NCI-H1048 (cell line): ENCODE measurements at regions not wholly inside any gene's neighbourhood (a gene's known extent, or its start where the extent isn't known, plus 50 kb on each side); places are given as distances from the start of the nearest gene placed in this dataset.

Experiments
- DNase-seq: peaks from one replicate; lab custom pipeline; 2025; lab: John Stamatoyannopoulos, UW

DNA sequence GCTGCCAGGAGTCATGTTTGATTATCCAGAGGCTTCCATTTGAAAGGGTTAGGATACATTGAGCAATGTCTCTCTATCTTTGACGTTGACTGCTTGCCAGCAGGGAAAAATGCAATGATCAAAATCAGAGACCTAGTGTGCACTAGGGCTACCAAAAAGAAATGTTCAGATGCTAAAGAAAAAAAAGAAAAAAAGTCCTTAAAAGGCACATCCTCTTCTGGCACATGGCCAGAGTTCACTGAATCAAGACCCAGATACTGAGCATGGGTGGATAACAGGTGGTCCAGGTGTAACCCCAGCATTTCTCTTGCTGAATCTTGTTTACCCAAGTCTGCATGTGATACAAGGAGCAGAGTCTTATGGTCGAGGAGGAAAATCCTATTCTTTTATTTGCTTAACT lies 899.3 kb downstream of the SORCS3 start:
- no peak for DNase-seq

GRCh38 chr10:105538874-105539273 lies 897.8 kb downstream of the SORCS3 start:
- no peak for DNase-seq

DNA sequence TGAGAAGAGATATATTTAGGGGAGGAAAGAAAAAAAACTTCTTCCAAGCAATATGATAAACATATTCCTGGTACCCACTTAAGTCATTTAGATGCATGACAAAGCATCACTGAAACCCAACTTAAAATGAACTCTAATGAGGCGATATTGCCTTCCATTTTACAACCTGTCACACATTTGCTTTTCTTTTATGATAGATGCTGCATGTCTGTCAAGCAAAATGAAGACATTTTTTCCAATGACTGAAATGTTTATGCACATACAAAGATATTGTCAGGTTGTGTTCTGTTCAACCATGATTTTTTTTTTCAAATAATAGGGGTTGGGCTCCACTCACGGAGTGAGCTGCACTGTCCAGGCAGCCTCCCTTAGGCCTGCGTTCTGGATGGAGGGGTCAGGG lies 894.4 kb downstream of the SORCS3 start:
- no peak for DNase-seq

- DNase-seq: no peak
Measured at GRCh38 chr10:105534086-105534485, 893.0 kb downstream of the SORCS3 start.

DNA sequence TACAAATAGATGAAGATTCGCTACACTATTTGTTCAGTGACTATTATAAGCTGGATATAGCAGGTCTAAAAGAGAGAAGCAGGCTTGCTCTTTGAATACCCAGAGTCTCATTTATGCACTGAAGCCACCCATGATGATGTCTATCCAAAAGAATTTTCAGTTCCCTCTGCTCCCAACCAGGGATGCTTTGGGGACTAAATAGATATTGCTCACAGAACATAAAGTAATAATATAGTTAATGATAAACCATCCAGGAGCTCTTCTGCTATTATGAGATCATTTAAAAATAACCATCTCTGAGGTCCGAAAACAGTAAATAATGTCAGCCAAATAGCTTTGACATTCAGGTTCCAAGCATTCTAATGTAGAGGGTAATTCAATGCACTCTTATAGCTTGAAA lies 875.4 kb downstream of the SORCS3 start:
- DNase-seq: no peak

- no peak for DNase-seq
Measured at GRCh38 chr10:105514106-105514505, 873.0 kb downstream of the SORCS3 start.

GRCh38 chr10:105509517-105509916 lies 868.4 kb downstream of the SORCS3 start:
- no peak for DNase-seq

GRCh38 chr10:105506262-105506661 lies 865.2 kb downstream of the SORCS3 start:
- no peak for DNase-seq

DNA sequence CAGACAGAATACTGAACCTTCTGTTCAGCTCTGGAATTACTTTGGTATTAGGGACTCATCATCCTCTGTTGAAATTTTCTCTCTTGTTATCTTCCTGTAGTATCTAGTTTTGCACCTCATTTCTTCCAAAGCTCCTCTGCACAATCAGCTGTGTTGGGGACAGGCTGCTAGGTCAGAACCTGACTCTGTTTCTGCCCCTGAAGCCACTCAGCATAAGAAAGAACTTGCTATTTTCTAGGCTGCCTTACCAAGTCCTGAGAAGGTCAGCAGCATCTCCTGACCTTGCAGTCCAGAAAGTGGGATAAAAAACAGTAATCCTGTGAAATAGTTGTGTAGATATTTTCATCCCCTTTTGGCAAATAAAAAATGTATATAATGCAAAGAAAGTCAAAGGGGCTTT lies 862.6 kb downstream of the SORCS3 start:
- DNase-seq: no peak

GRCh38 chr10:105502058-105502457 lies 861.0 kb downstream of the SORCS3 start:
- DNase-seq: no peak

GRCh38 chr10:105494944-105495343 lies 853.9 kb downstream of the SORCS3 start:
- DNase-seq: no peak

- DNase-seq: no peak
Measured at GRCh38 chr10:105494303-105494702, 853.2 kb downstream of the SORCS3 start.

DNA sequence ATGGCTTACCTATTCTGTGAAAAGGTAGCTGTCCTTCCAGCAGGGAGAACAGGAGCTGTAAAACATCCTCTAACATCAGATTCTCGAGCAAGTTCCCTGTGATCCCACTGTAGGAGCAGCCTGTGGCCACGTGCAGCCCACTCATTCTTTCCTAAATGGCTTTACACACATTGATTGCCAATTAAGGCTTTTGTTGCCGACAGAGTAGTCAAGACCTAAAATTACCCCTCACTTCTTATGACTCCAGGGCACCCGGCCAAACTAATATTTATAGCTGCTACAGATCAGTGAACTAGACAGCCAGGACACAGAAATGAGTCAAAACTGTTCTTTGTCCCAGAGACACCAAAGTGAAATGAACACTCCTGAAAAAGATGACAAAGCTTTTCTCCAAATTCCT lies 832.1 kb downstream of the SORCS3 start:
- DNase-seq: no peak

GRCh38 chr10:105468759-105469158 lies 827.7 kb downstream of the SORCS3 start:
- DNase-seq: no peak

- DNase-seq: no peak
Measured at GRCh38 chr10:105466521-105466920, 825.4 kb downstream of the SORCS3 start.

DNA sequence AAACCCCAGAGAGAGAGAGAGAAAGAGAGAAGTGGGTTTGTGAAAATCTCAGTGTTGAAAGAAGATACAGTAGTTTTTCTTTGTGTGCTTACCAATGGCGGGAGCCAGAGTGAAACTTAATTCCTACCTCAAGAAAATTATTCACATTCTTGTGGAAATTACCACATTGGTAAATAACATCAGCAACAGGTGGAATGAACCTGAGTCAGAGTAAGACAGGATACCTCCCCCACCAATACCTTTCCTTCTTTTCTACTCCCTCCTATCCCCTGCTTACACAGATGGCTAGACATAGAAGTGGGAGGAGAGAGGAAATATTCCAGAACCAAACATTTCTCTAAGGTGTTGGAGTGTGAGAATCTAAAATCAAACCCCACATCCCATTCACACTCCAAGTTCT lies 793.9 kb downstream of the SORCS3 start:
- DNase-seq: no peak

DNA sequence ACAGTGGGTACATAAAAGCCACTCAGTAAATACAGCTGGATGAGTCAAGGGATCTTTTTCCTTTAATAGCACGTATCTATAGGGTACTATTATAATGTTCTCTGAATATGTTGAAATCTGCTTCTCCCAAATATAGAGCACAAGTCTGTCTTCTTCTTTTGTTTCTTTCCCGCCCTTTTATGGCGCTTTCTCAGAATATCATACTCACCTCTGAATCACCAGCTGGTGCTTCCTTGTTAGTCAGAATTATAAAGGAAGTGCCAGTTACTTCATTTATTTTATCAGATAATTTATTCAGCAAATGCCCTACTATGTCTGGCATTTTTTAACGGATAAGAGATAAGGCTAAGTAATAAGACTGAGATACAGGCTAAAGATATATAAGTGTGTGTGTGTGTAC lies 772.9 kb downstream of the SORCS3 start:
- no peak for DNase-seq

- DNase-seq: no peak
Measured at GRCh38 chr10:105409370-105409769, 768.3 kb downstream of the SORCS3 start.

DNA sequence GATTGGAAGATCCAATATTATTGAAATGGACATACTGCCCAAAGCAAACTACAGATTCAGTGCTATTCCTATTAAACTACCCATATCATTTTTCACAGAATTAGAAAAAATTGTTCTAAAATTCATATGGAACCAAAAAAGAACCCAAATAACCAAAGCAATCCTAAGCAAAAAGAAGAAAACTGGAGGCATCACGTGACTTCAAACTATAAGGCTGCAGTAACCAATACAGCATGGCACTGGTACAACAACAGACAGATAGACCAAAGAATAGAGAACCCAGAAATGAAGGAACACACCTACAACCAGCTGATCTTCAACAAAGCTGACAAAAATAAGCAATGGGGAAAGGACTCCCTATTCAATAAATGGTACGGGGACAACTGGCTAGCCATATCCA lies 765.4 kb downstream of the SORCS3 start:
- no peak for DNase-seq

- DNase-seq: no peak
Measured at GRCh38 chr10:105398202-105398601, 757.1 kb downstream of the SORCS3 start.

DNA sequence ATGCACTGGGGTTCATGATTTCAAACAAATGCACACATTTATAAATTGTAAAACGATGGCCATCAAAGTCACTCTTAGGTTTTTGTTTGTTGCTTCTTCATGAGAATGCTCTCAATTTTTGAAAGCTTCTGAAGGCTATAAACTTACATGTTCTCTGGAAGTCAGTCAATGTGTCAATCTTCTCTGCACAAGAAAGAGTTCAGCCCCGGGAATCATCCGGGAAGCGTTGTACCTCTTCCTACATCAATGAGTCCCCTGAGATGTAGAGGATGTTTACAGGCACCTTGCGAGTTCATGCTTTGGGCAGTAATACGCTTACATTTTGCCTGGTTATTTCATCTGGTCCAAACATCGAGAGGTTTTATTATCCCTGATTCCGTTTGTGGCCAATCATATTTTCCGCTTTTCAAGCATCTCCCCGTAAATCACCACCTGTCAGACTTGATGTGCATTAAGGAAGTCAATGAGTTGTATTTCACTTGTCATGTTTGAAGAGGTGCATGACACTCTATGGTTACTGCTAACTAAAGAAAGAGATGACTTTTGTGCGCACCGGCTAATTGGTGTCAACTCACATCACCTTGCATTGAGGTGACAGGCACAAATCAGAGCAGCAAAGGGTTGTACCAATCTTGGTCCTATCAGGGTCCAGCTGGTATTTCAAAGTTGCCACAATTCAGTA lies 750.7 kb downstream of the SORCS3 start:
- no peak for DNase-seq

- DNase-seq: no peak
Measured at GRCh38 chr10:105387971-105388370, 746.9 kb downstream of the SORCS3 start.

DNA sequence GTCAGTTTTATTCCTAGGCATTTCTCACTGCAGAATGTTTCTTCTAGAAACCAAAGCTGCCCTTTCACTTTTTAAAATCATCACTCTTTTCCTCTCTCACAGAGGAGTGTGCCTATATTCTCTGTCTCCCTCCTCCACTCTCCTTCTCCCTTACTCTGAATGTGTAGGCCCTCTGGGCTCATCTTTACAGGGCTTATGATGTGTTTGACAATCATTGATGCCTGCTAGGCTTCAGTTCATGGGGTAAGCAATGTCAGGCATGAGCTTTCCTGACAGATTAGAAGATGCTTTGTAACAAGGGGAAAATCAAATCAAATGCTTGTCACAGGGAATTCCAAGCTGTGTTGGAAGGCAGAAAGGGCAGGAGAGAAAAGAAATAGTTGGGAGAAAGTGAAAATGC lies 742.9 kb downstream of the SORCS3 start:
- DNase-seq: no peak

DNA sequence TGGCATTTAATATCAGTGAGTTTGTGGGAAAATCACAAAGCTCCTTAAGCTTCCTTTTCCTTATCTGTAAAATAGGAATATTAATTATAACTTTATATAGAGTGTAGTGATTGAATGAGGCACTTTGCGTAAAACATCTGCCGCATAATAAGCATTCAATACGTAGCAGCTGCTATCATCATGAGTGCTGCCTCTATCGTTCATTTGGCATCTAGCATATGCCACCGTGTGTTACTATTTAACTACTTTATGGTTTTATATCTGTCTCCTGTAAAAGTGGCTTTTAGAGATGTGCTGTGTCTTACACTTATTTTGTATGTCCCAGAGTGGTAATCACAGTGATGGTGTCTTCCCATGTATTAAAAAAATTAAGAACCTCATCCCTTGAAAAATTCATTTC lies 729.6 kb downstream of the SORCS3 start:
- DNase-seq: no peak

DNA sequence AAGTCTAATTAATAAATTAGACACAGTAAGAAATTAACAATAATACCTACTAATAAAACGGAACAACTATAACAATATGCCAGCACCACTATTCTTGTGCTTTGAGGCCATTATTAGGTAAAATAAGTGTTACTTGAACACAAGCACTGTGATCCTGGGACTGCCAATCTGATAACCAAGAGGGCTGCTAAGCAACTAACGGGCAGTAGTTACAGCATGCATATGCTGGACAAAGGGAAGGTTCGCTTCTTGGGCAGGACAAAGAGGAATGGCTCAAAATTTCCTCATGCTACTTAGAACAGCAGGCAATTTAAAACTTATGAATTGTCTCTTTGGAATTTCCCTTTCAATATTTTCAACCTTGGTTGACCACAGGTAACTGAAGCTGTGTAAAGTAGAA lies 718.6 kb downstream of the SORCS3 start:
- no peak for DNase-seq
